ENCODE measurements at regions not wholly inside any gene's neighbourhood (a gene's known extent, or its start where the extent isn't known, plus 50 kb on each side); places are given as distances from the start of the nearest gene placed in this dataset.

- WGBS, 4 donors, result 86 to 95% (median 91%) methylated on average over 1 of the region's 1 CpG
- Histone ChIP-seq H3K4me1 (no peaks in the 10 kb centered on the region), H3K36me3 (no peaks in the 10 kb centered on the region), H3K4me3 (no peak overlapping the region), H3K9me3 (no peaks in the 10 kb centered on the region), H3K27me3 (no peaks in the 10 kb centered on the region), H3K27ac (no peak overlapping the region)
- intact Hi-C loops (cut with DNase I), result no loop called here
- no peak for DNase-seq
- no peak for ATAC-seq
- no peak for TF ChIP-seq POLR2A (IDR thresholded peaks at IDR 0.05)
- TF ChIP-seq, protein P1, sequence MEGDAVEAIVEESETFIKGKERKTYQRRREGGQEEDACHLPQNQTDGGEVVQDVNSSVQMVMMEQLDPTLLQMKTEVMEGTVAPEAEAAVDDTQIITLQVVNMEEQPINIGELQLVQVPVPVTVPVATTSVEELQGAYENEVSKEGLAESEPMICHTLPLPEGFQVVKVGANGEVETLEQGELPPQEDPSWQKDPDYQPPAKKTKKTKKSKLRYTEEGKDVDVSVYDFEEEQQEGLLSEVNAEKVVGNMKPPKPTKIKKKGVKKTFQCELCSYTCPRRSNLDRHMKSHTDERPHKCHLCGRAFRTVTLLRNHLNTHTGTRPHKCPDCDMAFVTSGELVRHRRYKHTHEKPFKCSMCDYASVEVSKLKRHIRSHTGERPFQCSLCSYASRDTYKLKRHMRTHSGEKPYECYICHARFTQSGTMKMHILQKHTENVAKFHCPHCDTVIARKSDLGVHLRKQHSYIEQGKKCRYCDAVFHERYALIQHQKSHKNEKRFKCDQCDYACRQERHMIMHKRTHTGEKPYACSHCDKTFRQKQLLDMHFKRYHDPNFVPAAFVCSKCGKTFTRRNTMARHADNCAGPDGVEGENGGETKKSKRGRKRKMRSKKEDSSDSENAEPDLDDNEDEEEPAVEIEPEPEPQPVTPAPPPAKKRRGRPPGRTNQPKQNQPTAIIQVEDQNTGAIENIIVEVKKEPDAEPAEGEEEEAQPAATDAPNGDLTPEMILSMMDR (IDR thresholded peaks at IDR 0.05), result no peak
Measured at GRCh38 chr13:22825186-22825585, 355.6 kb upstream of the SGCG start.

GRCh38 chr13:22828081-22828480, 352.7 kb upstream of the SGCG start:
- DNase-seq, result no peak
- no peak for ATAC-seq
- Histone ChIP-seq H3K4me1 (no peaks in the 10 kb centered on the region), H3K27me3 (no peaks in the 10 kb centered on the region), H3K4me3 (no peak overlapping the region), H3K36me3 (no peaks in the 10 kb centered on the region), H3K27ac (no peak overlapping the region), H3K9me3 (no peaks in the 10 kb centered on the region)
- intact Hi-C loops (cut with DNase I), result no loop called here
- no peak for TF ChIP-seq POLR2A (IDR thresholded peaks at IDR 0.05)
- TF ChIP-seq, protein P1 (IDR thresholded peaks at IDR 0.05), result no peak
- 77 to 90% (median 82%) methylated on average over 2 of the region's 2 CpGs for WGBS, 4 donors

DNA sequence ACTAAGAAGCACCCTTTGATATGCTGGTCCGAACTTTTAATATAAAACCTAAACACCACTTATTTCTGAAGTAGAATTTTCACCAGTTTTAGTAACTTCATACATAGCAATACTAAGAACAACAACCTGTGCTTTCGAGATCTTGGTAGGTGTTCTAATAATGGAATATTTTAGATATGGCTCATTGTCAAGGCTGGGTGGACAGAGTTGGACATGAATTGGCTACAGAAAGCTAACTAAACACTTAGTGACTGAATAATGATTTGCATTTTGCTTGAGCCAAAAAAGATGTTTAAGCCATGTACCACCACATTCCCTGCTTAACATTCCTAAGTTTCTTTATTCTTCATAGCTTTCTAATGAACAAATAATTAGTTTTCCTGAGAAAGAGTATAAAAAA, 344.3 kb upstream of the SGCG start:
- no peaks in the 10 kb centered on the region for H3K36me3 ChIP-seq
- WGBS, 4 donors, result 70 to 79% (median 73%) methylated on average over 2 of the region's 2 CpGs
- no peaks in the 10 kb centered on the region for H3K9me3 ChIP-seq
- no peak overlapping the region for H3K27ac ChIP-seq
- peaks cover 0 to 8% (median 0%) of the 10 kb centered on the region in 9 donors for H3K27me3 ChIP-seq
- no peak for DNase-seq
- peaks cover 0 to 8% (median 0%) of the 10 kb centered on the region in 12 donors for H3K4me1 ChIP-seq
- H3K4me3 ChIP-seq, result no peak overlapping the region
- no peak for ATAC-seq
- intact Hi-C loops (cut with DNase I), result no loop called here
- no peak for TF ChIP-seq POLR2A (IDR thresholded peaks at IDR 0.05)
- TF ChIP-seq, protein P1 (IDR thresholded peaks at IDR 0.05), result no peak

- H3K27ac ChIP-seq, result peak overlapping the region in 1 of 12 donors; percentile 37
- no peaks in the 10 kb centered on the region for H3K9me3 ChIP-seq
- ATAC-seq (peak in 3 of 4 donors; percentile 42 to 64 (median 60)), DNase-seq (no peak)
- WGBS, 4 donors, result 11 to 17% (median 15%) methylated on average over 32 to 45 of the region's 45 CpGs
- intact Hi-C loops (cut with DNase I), result no loop called here
- TF ChIP-seq, protein P1 (IDR thresholded peaks at IDR 0.05), result no peak
- TF ChIP-seq POLR2A (IDR thresholded peaks at IDR 0.05), result no peak
- H3K4me1 ChIP-seq, result peaks cover 0 to 8% (median 0%) of the 10 kb centered on the region in 12 donors
- H3K36me3 ChIP-seq, result no peaks in the 10 kb centered on the region
- H3K4me3 ChIP-seq, result peak overlapping the region in 11 of 12 donors; percentile 22 to 52 (median 41)
- peaks cover 0 to 8% (median 0%) of the 10 kb centered on the region in 9 donors for H3K27me3 ChIP-seq
Measured at GRCh38 chr13:22837980-22838647, 342.7 kb upstream of the SGCG start.
